ENCODE measurements at regions not wholly inside any gene's neighbourhood (a gene's known extent, or its start where the extent isn't known, plus 50 kb on each side); places are given as distances from the start of the nearest gene placed in this dataset.

- H2AK5ac ChIP-seq (ENCODE audit: insufficient read length, low read length) = no peak overlapping the region
- no peak overlapping the region for H3K4me3 Mint-ChIP-seq
- H3K4me1 ChIP-seq (ENCODE audit: insufficient read depth, low read length) = no peaks in the 10 kb centered on the region
- no peak overlapping the region for H3K4me2 ChIP-seq (ENCODE audit: insufficient read depth, insufficient read length, low read length)
- no peak overlapping the region for H2AFZ ChIP-seq (ENCODE audit: low read length)
- no peak overlapping the region for H3K9ac ChIP-seq (ENCODE audit: extremely low read depth, insufficient read length, low read length)
- H3K27me3 Mint-ChIP-seq (ENCODE audit: low read depth) = no peaks in the 10 kb centered on the region
- no peak overlapping the region for H2BK5ac ChIP-seq (ENCODE audit: insufficient read length, low read length)
- H3K9me3 Mint-ChIP-seq = no peaks in the 10 kb centered on the region
- H2BK20ac ChIP-seq (ENCODE audit: low read depth, low read length, poor library complexity, severe bottlenecking) = no peak overlapping the region
- no peak overlapping the region for H4K91ac ChIP-seq (ENCODE audit: insufficient read length, low read depth, low read length)
- no peak overlapping the region for H3K4ac ChIP-seq (ENCODE audit: low read depth, low read length)
- no peak overlapping the region for H3K27ac ChIP-seq (ENCODE audit: insufficient read length, low read depth, low read length)
- H3K9me3 ChIP-seq (ENCODE audit: control insufficient read depth, low read depth, low read length) = no peaks in the 10 kb centered on the region
- no peak overlapping the region for H2BK120ac ChIP-seq (ENCODE audit: low read depth, low read length, poor library complexity, severe bottlenecking)
- no peak overlapping the region for H3K14ac ChIP-seq (ENCODE audit: insufficient read depth, low read length)
- H2BK15ac ChIP-seq (ENCODE audit: low read depth, low read length) = no peak overlapping the region
- no peaks in the 10 kb centered on the region for H3K36me3 Mint-ChIP-seq (ENCODE audit: insufficient read depth in 1 of 3, low read depth in 3 of 3)
- no peaks in the 10 kb centered on the region for H3K27me3 ChIP-seq (ENCODE audit: insufficient read depth, low read length)
- H3K18ac ChIP-seq (ENCODE audit: insufficient read length, low read depth, low read length) = no peak overlapping the region
- no peak overlapping the region for H3K23ac ChIP-seq (ENCODE audit: insufficient read length, low read depth, low read length)
- H4K5ac ChIP-seq (ENCODE audit: insufficient read length, low read depth, low read length) = no peak overlapping the region
- no peaks in the 10 kb centered on the region for H3K4me1 Mint-ChIP-seq
- no peaks in the 10 kb centered on the region for H3K79me2 ChIP-seq (ENCODE audit: insufficient read depth, low read length)
- H4K8ac ChIP-seq (replicated peaks; ENCODE audit: insufficient read length, low read depth, low read length) = no peak overlapping the region
- WGBS (ENCODE audit: extremely low coverage, insufficient read length, low lambda C conversion rate) = no CpG with 5 or more reads among the region's 2 CpGs
- no peak for TF ChIP-seq CTCF (conservative IDR thresholded peaks at IDR 0.05)
- H2BK12ac ChIP-seq (ENCODE audit: insufficient read length, low read depth, low read length) = no peak overlapping the region
- H3K79me1 ChIP-seq (ENCODE audit: insufficient read depth, low read depth, low read length, poor library complexity, severe bottlenecking) = no peaks in the 10 kb centered on the region
- no peak overlapping the region for H3T11ph ChIP-seq (ENCODE audit: low read length)
- DNase-seq = no peak
- H3K27ac Mint-ChIP-seq = no peak overlapping the region
- H4K20me1 ChIP-seq (ENCODE audit: control insufficient read depth, insufficient read depth, insufficient read length) = no peaks in the 10 kb centered on the region
- no peak overlapping the region for H3K56ac ChIP-seq (ENCODE audit: insufficient read length, low read depth, low read length)
- no peaks in the 10 kb centered on the region for H3K23me2 ChIP-seq (ENCODE audit: insufficient read length, low read depth, low read length, poor library complexity, severe bottlenecking)
Observed at GRCh38 chr9:81076131-81076530, 613.2 kb downstream of the TLE1 start.

Data from H9 (cell line).